Activated gamma-delta T cell treated with anti-CD3 and anti-CD28 coated beads, Interleukin-2, amount 50 U/mL, for 16 hours (primary cell): ENCODE measurements at regions not wholly inside any gene's neighbourhood (a gene's known extent, or its start where the extent isn't known, plus 50 kb on each side); places are given as distances from the start of the nearest gene placed in this dataset.

Experiments used
- DNase-seq: peaks from one replicate; pipeline ENCODE4 v3.0.0-alpha.2; 2020; ENCODE audit warnings: low read depth

- no peak for DNase-seq
These were observed 79.6 kb upstream of the UQCRFS1 start for GRCh38 chr19:29292562-29292961.

DNA sequence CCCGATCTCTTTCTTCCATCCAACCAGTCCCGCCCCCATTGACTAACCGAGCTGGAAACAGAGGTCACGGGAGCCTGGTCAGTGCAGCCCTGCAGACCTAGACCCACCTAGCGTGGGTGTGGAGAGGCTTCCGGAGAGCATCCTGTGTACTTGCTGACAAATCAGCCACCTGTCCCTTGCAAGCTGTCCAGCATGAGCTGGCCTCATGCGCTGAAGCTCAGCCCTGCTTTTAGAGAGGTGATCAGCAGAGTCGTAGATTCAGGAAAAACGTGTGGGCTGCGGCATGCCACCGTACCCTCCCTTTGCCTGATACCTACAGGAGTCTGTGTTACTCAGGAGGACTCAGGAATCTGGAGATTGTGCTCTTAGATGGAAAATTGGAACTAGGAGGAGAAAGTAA is 80.3 kb upstream of the UQCRFS1 start:
- no peak for DNase-seq

DNA sequence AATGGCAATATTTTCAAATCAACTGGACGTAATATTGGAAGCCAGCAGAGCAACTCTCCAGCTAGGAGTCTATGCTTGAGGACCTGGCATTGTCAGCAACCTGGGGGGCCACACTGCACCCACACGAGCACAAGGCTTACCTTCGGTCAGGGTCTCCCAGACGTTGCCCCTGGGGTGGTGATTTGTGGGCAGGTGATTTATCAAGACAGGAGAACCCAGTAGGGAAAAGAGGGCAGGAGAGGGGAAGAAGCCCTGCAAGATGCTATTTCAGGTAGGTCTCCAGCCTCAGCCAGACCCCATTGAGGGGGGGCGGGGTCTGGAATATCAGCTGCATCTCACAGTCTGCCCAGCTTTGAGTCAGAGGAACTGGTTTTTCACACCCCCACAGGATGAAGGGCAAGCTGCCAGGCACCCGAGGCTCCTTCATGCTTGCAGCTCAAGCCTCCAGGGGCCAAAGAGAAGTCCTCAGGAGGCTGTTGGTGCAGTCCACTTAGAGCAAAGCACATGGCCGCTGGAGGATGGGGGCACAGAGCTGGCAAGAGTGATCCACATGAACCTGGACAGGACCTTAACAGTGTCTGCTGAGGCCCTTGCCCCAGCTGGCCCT is 80.9 kb upstream of the UQCRFS1 start:
- DNase-seq: no peak

DNA sequence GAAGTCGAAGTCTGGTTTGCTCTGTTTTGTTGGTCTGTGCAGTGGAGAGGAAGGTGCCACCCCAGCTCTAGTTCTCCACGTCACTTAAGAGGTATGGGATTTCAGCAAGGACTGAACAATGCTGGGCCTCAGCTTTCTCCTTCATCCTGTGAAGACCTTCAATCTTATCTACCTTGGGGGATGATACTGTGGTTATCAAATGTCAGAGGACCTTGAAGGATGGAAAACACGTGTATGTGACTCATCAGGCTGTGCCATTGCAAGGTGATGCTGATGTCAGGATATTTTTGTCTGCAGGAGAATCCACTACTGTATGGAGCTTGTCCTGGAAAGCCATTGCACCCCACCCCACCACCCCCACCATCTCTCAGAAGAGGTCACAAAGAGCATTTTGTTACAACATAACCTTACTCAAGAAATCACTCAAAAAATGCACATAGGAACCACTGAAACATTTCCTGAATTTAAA is 81.4 kb upstream of the UQCRFS1 start:
- no peak for DNase-seq

GRCh38 chr19:29295285-29295684 is 82.3 kb upstream of the UQCRFS1 start:
- DNase-seq: no peak

- no peak for DNase-seq
These were observed 84.4 kb upstream of the UQCRFS1 start for GRCh38 chr19:29297381-29297780.

GRCh38 chr19:29299416-29300380 is 86.7 kb upstream of the UQCRFS1 start:
- DNase-seq: no peak

- DNase-seq: no peak
These were observed 89.3 kb upstream of the UQCRFS1 start for GRCh38 chr19:29302002-29302928.

DNA sequence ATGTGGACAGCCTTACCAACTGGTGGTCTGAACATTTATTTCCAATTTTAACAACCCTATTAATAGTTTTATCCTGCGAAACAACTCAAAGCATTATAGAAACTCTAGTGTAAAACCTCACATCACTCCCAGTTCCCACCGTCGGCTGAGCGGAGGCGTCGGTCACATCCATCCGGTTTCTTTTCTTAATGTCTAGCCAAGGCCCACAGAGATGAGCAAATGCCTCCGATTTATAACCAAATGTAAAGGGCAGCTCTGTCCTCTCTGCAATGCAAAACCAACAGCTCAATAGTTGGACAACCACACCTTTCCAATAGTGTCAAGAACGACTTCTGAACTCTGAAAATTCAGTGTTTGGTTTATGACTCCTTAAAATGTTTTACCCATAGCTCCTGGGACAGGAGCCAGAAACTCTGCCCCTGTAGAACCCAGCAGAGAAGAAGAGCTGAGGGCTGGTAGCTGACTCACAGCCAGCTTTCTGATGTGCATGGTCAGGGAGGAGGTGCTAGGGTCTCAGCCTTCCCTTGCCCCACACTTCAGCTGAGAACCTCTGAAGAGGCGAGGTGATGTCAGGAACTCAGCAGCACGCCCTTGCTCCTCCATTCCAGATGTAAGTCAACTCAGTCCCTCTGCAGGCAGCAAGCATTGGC is 90.2 kb upstream of the UQCRFS1 start:
- no peak for DNase-seq

GRCh38 chr19:29303719-29304090 is 90.8 kb upstream of the UQCRFS1 start:
- no peak for DNase-seq

DNA sequence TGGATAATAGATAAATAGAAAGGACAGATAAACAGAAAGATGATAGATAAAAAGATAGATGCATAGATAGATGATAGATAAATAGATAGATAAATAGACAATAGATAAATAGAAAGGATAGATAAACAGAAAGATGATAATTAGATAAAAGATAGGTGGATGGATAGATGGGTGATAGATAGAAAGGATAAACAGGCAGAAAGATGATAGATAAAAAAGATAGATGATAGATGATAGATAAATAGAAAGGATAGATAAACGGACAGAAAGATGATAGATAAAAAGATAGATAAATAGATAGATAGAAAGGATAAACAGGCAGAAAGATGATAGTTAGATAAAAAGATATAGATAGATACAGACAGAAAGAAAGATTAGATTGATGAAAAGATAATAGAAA is 92.3 kb upstream of the UQCRFS1 start:
- DNase-seq: no peak

- DNase-seq: no peak
These were observed 96.1 kb upstream of the UQCRFS1 start for GRCh38 chr19:29308977-29309590.

DNA sequence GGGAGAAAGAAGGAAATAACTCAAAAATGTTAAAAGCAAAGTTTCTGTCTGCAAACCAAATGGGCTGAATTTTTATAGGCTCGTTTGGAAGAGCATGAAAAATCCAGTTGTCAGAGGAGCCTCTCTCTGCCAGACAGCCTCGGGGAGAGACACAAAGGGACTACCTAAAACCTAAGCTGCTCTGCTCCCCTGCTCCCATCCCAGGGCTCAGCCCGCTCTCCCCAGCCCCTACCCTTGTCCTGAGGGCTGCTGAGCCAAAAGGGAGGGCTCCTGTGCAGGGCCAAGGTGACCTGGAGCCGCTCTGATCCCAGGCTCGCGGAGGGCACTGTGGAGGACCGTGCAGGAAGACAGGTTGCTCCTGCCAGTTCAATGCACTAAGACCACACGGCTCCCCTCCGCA is 96.7 kb upstream of the UQCRFS1 start:
- no peak for DNase-seq

DNA sequence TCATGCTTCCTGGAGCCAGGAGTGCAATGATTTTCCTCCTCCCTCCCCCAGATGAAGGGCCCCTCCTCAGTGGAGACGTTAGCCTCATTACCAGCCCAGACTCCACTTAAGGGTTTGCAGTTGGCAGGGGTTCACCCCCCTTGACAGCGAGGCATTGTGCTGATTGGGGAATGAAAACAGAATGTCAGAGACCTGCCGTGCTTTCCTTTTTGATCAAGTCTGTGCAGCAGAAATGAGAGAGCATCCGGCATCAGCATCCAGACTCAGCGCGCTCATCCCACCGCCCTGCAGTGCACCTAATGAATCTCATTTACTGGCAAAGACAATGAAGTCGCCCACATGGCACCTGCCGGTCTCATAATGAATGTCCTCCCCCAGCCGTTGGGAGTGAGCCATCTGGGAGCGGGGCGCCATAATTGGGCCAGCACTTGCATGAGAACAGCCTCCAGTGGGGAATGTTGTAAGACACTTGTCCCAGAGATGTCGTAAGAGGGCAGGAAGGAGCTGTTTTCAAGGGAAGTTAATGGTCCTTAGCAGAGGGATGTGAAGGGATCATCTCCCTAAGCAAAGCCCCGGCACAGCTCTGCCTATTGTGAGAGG is 98.3 kb upstream of the UQCRFS1 start:
- DNase-seq: no peak

DNA sequence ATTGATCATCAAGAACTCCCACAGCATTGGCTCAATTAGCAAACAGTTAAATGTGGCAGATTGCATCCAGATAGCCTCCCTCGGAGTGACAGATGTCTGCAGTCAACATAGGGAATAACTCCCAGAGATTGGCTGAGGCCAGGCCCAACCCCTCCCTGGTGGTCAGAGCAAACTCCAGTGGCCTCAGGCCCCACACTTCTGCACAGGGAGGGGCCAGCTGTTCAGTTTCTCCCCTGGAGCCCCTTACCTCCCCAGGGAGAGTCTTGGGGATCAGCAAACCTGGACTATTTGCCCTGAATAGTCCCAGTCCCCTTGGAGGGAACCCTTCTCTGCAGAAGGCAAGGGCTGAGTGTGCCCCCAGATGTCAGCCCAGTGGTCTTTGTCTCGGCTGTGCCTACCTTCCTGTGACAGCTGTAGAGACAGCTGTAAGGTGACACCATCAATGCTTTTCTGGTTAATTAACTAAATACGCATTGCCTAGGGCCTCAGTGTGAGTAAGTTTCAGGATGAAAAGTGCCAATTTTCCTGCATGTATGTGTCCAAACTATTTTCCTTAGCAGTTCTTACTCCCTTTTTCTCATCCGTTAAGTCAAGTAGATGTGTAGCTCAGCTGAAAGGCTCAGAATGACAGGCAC is 102.7 kb upstream of the UQCRFS1 start:
- DNase-seq: no peak

- no peak for DNase-seq
These were observed 105.6 kb upstream of the UQCRFS1 start for GRCh38 chr19:29318581-29318980.

DNA sequence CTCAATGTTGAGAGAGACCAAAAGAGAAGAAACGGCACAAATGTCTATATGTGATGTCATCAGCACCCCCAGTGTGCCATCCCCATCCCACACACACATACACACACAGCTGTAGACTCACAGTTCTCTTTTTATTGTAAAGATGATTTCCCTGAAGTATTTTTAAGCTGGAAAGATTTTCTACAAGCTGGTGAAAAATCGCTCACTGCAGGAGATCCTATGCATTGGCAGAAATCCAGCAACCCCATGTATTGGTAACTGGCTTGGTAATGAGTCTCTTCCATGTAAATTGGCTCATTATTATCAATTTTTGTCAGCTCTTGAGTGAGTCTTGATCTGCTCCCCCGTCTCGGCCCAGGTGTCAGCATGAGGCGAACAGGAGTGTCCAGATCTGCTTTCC is 107.1 kb upstream of the UQCRFS1 start:
- no peak for DNase-seq

GRCh38 chr19:29320618-29321017 is 107.7 kb upstream of the UQCRFS1 start:
- no peak for DNase-seq

DNA sequence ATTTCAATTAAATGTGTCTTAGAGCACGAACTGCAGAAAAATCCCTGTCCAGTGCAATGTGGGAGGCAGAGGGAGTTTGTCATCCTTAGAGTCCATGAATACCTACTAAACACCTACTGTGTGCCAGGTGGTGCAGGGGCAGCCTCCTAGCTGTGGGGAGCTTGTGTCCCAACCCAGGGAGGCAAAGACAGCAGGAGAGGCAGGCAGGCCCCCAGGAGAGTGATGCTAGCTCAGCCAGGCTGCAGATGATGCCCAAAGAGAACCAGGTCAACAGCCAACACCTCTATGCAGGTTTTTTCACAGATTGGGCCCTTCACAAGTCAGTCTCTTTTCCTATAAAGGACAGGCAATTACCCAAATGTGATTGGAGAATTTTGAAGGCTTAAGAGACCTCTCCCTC is 108.2 kb upstream of the UQCRFS1 start:
- DNase-seq: no peak

- DNase-seq: no peak
These were observed 110.1 kb upstream of the UQCRFS1 start for GRCh38 chr19:29323021-29323430.
